Trophoblast cell (in vitro differentiated cells and primary cell): ENCODE measurements at regions not wholly inside any gene's neighbourhood (a gene's known extent, or its start where the extent isn't known, plus 50 kb on each side); places are given as distances from the start of the nearest gene placed in this dataset.

Experiments
- DNase-seq, 2 donors: peaks; one replicate each; pipeline ENCODE4 v3.0.0-alpha.2; 2016
- H2AFZ ChIP-seq: 2 replicates; pipeline ENCODE4 v1.6.1; 2013; ENCODE audit warnings: low read length, moderate library complexity, mild to moderate bottlenecking; ENCODE audit not compliant: insufficient read depth, poor library complexity
- H2AK5ac ChIP-seq: 2 replicates; pipeline ENCODE4 v1.6.1; 2013; ENCODE audit warnings: mild to moderate bottlenecking, low read length
- H2BK120ac ChIP-seq: 2 replicates; pipeline ENCODE4 v1.6.1; 2013; ENCODE audit warnings: low read length, mild to moderate bottlenecking, moderate library complexity; ENCODE audit not compliant: insufficient read depth, poor library complexity
- H2BK12ac ChIP-seq: 2 replicates; pipeline ENCODE4 v1.6.1; 2013; ENCODE audit warnings: mild to moderate bottlenecking, low read length, moderate library complexity
- H2BK5ac ChIP-seq: 2 replicates; pipeline ENCODE4 v1.6.1; 2013; ENCODE audit warnings: low read length, low read depth, moderate library complexity, mild to moderate bottlenecking; ENCODE audit not compliant: poor library complexity
- H3K14ac ChIP-seq: 2 replicates; pipeline ENCODE4 v1.6.1; 2013; ENCODE audit warnings: mild to moderate bottlenecking, low read length
- H3K18ac ChIP-seq: 2 replicates; pipeline ENCODE4 v1.6.1; 2013; ENCODE audit warnings: mild to moderate bottlenecking, low read length
- H3K23ac ChIP-seq: 2 replicates; pipeline ENCODE4 v1.6.1; 2013; ENCODE audit warnings: low read length
- H3K27ac ChIP-seq: 2 replicates; pipeline ENCODE4 v1.5.1; 2013; ENCODE audit warnings: low read depth, mild to moderate bottlenecking, inconsistent platforms, low read length, moderate library complexity
- H3K27me3 ChIP-seq: 2 replicates; pipeline ENCODE4 v1.6.1; 2013; ENCODE audit warnings: inconsistent platforms, mild to moderate bottlenecking, low read length, moderate library complexity; ENCODE audit not compliant: insufficient read depth
- H3K36me3 ChIP-seq, 2 experiments: 1 replicate in 1 of 2; 2 replicates in 1 of 2; pipeline ENCODE4 v1.6.1; 2013; ENCODE audit warnings: low read length in 2 of 2, mild to moderate bottlenecking in 2 of 2, moderate library complexity in 1 of 2; ENCODE audit not compliant: insufficient read depth in 2 of 2, control insufficient read depth in 1 of 2
- H3K4ac ChIP-seq: 2 replicates; pipeline ENCODE4 v1.6.1; 2013; ENCODE audit warnings: low read depth, mild to moderate bottlenecking, low read length, moderate library complexity
- H3K4me1 ChIP-seq, 2 experiments: 1 replicate in 1 of 2; 2 replicates in 1 of 2; pipeline ENCODE4 v1.6.1; 2013; ENCODE audit warnings: low read length in 2 of 2, mild to moderate bottlenecking in 2 of 2, moderate library complexity in 1 of 2; ENCODE audit not compliant: insufficient read depth in 2 of 2, control insufficient read depth in 1 of 2
- H3K4me2 ChIP-seq: 2 replicates; pipeline ENCODE4 v1.6.1; 2013; ENCODE audit warnings: inconsistent platforms, mild to moderate bottlenecking, low read length, moderate library complexity
- H3K4me3 ChIP-seq: 2 replicates; pipeline ENCODE4 v1.5.1; 2013; ENCODE audit warnings: mild to moderate bottlenecking, low read depth, low read length, inconsistent platforms
- H3K79me1 ChIP-seq: one replicate; pipeline ENCODE4 v1.6.1; 2013; ENCODE audit warnings: low read length
- H3K79me2 ChIP-seq: 2 replicates; pipeline ENCODE4 v1.6.1; 2013; ENCODE audit warnings: low read length, mild to moderate bottlenecking; ENCODE audit not compliant: control insufficient read depth, insufficient read depth, poor library complexity
- H3K9ac ChIP-seq: 2 replicates; pipeline ENCODE4 v1.6.1; 2013; ENCODE audit warnings: mild to moderate bottlenecking, low read length
- H3K9me3 ChIP-seq: 2 replicates; pipeline ENCODE4 v1.6.1; 2013; ENCODE audit warnings: low read depth, mild to moderate bottlenecking, control low read depth, inconsistent platforms, low read length; ENCODE audit not compliant: insufficient read depth
- H4K12ac ChIP-seq: 2 replicates; pipeline ENCODE4 v1.6.1; 2013; ENCODE audit warnings: low read depth, mild to moderate bottlenecking, low read length, moderate library complexity
- H4K8ac ChIP-seq: 2 replicates; pipeline ENCODE4 v1.6.1; 2013; ENCODE audit warnings: low read depth, mild to moderate bottlenecking, low read length, moderate library complexity
- H4K91ac ChIP-seq: one replicate; pipeline ENCODE4 v1.6.1; 2013; ENCODE audit warnings: low read depth, mild to moderate bottlenecking, low read length, moderate library complexity
- WGBS: extraction: QIAGEN DNeasy Blood & Tissue Kit; methylation state at CpG from one replicate; pipeline ENCODE4 v1.1.7; 2013; ENCODE audit warnings: missing lambda C conversion rate; ENCODE audit not compliant: insufficient read length, insufficient coverage; ENCODE audit errors: extremely low coverage; 5-methylcytosine and 5-hydroxymethylcytosine counted together

GRCh38 chr3:152524198-152525140, 255.7 kb downstream of the MBNL1 start:
- Histone ChIP-seq H3K14ac (no peak overlapping the region), H3K23ac (no peak overlapping the region), H3K27ac (no peak overlapping the region), H4K91ac (no peak overlapping the region), H4K8ac (no peak overlapping the region), H3K9ac (no peak overlapping the region), H3K9me3 (no peaks in the 10 kb centered on the region), H4K12ac (no peak overlapping the region), H3K4me3 (no peak overlapping the region), H2BK120ac (no peak overlapping the region), H3K4me2 (no peak overlapping the region), H3K79me2 (no peaks in the 10 kb centered on the region), H2BK12ac (no peak overlapping the region), H2BK5ac (no peak overlapping the region), H3K18ac (no peak overlapping the region), H3K79me1 (no peaks in the 10 kb centered on the region), H2AFZ (no peak overlapping the region), H3K27me3 (no peaks in the 10 kb centered on the region), H3K36me3 (no peaks in the 10 kb centered on the region), H2AK5ac (no peak overlapping the region), H3K4me1 (no peaks in the 10 kb centered on the region), H3K4ac (no peak overlapping the region)
- no CpG with 5 or more reads among the region's 3 CpGs for WGBS
- peak; percentile 45 to 91 for DNase-seq

- Histone ChIP-seq H3K4ac (no peak overlapping the region), H3K9ac (no peak overlapping the region), H3K18ac (no peak overlapping the region), H3K79me2 (no peaks in the 10 kb centered on the region), H2AK5ac (no peak overlapping the region), H3K36me3 (no peaks in the 10 kb centered on the region), H3K79me1 (no peaks in the 10 kb centered on the region), H4K8ac (no peak overlapping the region), H4K91ac (no peak overlapping the region), H3K23ac (no peak overlapping the region), H2BK12ac (no peak overlapping the region), H3K9me3 (no peaks in the 10 kb centered on the region), H2BK5ac (no peak overlapping the region), H3K27ac (no peak overlapping the region), H4K12ac (no peak overlapping the region), H2AFZ (no peak overlapping the region), H3K4me3 (no peak overlapping the region), H3K14ac (no peak overlapping the region), H2BK120ac (no peak overlapping the region), H3K4me2 (no peak overlapping the region), H3K27me3 (no peaks in the 10 kb centered on the region), H3K4me1 (no peaks in the 10 kb centered on the region)
- no peak for DNase-seq
Measured at GRCh38 chr3:152531717-152532116, 263.0 kb downstream of the MBNL1 start.

- Histone ChIP-seq H3K36me3 (no peaks in the 10 kb centered on the region), H3K4me3 (no peak overlapping the region), H3K18ac (no peak overlapping the region), H2AK5ac (no peak overlapping the region), H3K9me3 (peaks cover 3% of the 10 kb centered on the region), H3K79me2 (no peaks in the 10 kb centered on the region), H3K14ac (no peak overlapping the region), H3K27ac (no peak overlapping the region), H4K12ac (no peak overlapping the region), H4K8ac (no peak overlapping the region), H3K9ac (no peak overlapping the region), H3K27me3 (no peaks in the 10 kb centered on the region), H3K79me1 (no peaks in the 10 kb centered on the region), H2BK120ac (no peak overlapping the region), H3K4ac (no peak overlapping the region), H2AFZ (no peak overlapping the region), H4K91ac (no peak overlapping the region), H3K23ac (no peak overlapping the region), H2BK5ac (no peak overlapping the region), H3K4me1 (no peaks in the 10 kb centered on the region), H3K4me2 (no peak overlapping the region), H2BK12ac (no peak overlapping the region)
- WGBS = no CpG with 5 or more reads among the region's 1 CpG
- no peak for DNase-seq
Measured at GRCh38 chr3:152538518-152538917, 269.8 kb downstream of the MBNL1 start.

- H4K8ac ChIP-seq = no peak overlapping the region
- no peak overlapping the region for H3K23ac ChIP-seq
- H3K9me3 ChIP-seq = peaks cover 3% of the 10 kb centered on the region
- H2BK5ac ChIP-seq = no peak overlapping the region
- DNase-seq = no peak
- H3K36me3 ChIP-seq = no peaks in the 10 kb centered on the region
- H2AFZ ChIP-seq = no peak overlapping the region
- H4K91ac ChIP-seq = no peak overlapping the region
- no peak overlapping the region for H2BK12ac ChIP-seq
- no peak overlapping the region for H3K4ac ChIP-seq
- no peaks in the 10 kb centered on the region for H3K27me3 ChIP-seq
- H3K79me2 ChIP-seq = no peaks in the 10 kb centered on the region
- no CpG with 5 or more reads among the region's 2 CpGs for WGBS
- no peak overlapping the region for H2AK5ac ChIP-seq
- no peak overlapping the region for H3K14ac ChIP-seq
- no peak overlapping the region for H3K27ac ChIP-seq
- no peak overlapping the region for H3K4me3 ChIP-seq
- H3K4me1 ChIP-seq = no peaks in the 10 kb centered on the region
- H3K79me1 ChIP-seq = no peaks in the 10 kb centered on the region
- no peak overlapping the region for H4K12ac ChIP-seq
- no peak overlapping the region for H3K4me2 ChIP-seq
- peak overlapping the region; percentile 31 for H3K9ac ChIP-seq
- no peak overlapping the region for H3K18ac ChIP-seq
- H2BK120ac ChIP-seq = no peak overlapping the region
Measured at GRCh38 chr3:152539191-152539764, 270.5 kb downstream of the MBNL1 start.
